ENCODE measurements at regions not wholly inside any gene's neighbourhood (a gene's known extent, or its start where the extent isn't known, plus 50 kb on each side); places are given as distances from the start of the nearest gene placed in this dataset.

DNA sequence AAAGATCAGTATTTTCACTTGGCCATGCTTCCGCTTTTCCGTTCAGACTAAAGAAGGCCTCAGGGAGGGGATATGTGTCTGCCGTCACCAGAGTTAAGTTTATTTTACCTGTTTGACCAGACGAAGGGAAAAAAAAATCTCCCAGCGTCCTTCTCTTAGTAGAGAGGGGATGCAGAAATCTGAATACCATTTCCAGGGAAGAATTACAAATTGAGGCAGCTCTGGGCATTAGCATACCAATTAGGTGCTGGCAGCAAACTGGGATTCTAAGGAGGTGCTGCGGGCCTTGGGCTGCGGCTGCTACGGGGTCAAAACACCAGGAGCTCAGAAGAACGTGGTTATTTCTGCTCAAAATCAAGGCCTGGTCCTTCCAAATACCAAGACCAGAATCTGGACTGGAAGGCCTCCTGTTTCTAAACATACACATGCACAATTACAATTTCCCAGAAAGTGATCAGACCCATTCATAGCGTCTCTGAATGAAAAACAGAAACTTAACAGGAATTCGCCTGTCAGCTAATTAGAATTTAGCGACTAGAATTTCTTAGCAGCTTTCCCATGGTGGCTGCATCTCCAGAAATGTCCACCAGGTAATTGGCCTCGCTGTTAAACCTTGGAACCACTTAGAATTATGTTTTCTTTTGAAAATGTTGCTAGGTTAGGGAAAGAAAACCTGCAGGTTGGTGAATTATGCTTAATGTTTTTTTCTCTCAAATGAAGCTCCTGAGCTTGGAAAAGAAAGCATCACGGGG is 617.0 kb downstream of the VRK1 start:
- no peak overlapping the region for H3K4me3 ChIP-seq (ENCODE audit: control insufficient read depth, low read depth, low read length)
- TF ChIP-seq CTCF (IDR thresholded peaks at IDR 0.05; ENCODE audit: control insufficient read depth, insufficient read depth, low read depth, low read length, missing control alignments): no peak
- no peak for DNase-seq (ENCODE audit: low read depth)

- no peak for DNase-seq (ENCODE audit: low read depth)
- no peak overlapping the region for H3K4me3 ChIP-seq (ENCODE audit: control insufficient read depth, low read depth, low read length)
- TF ChIP-seq CTCF (IDR thresholded peaks at IDR 0.05; ENCODE audit: control insufficient read depth, insufficient read depth, low read depth, low read length, missing control alignments): no peak
Observed at GRCh38 chr14:97414718-97415098, 617.5 kb downstream of the VRK1 start.

GRCh38 chr14:97415907-97416306 is 618.7 kb downstream of the VRK1 start:
- H3K4me3 ChIP-seq (ENCODE audit: control insufficient read depth, low read depth, low read length): no peak overlapping the region
- TF ChIP-seq CTCF (IDR thresholded peaks at IDR 0.05; ENCODE audit: control insufficient read depth, insufficient read depth, low read depth, low read length, missing control alignments): no peak
- no peak for DNase-seq (ENCODE audit: low read depth)

DNA sequence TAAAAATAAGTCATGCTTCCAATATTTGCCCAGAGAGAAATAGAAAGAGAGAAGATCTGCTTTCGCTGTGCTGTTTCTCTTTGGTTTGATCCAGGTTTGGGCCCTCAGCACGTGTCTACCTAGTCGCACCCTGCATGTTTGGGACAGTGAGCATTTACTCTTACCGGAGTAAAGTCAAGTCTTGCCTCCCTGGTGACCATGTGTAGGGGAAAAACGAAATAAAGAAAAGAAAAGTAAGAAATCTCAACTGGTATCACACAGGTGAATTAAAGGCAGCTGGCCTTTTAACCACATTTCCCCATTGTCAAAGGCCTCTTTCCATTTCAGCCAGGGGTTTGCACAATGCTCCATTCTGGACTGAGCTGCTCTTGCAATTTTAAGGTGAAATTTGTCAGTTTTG is 619.4 kb downstream of the VRK1 start:
- H3K4me3 ChIP-seq (ENCODE audit: control insufficient read depth, low read depth, low read length): no peak overlapping the region
- no peak for TF ChIP-seq CTCF (IDR thresholded peaks at IDR 0.05; ENCODE audit: control insufficient read depth, insufficient read depth, low read depth, low read length, missing control alignments)
- DNase-seq (ENCODE audit: low read depth): no peak

GRCh38 chr14:97417331-97417730 is 620.1 kb downstream of the VRK1 start:
- no peak for TF ChIP-seq CTCF (IDR thresholded peaks at IDR 0.05; ENCODE audit: control insufficient read depth, insufficient read depth, low read depth, low read length, missing control alignments)
- no peak overlapping the region for H3K4me3 ChIP-seq (ENCODE audit: control insufficient read depth, low read depth, low read length)

GRCh38 chr14:97420211-97420610 is 623.0 kb downstream of the VRK1 start:
- no peak overlapping the region for H3K4me3 ChIP-seq (ENCODE audit: control insufficient read depth, low read depth, low read length)
- no peak for DNase-seq (ENCODE audit: low read depth)
- no peak for TF ChIP-seq CTCF (IDR thresholded peaks at IDR 0.05; ENCODE audit: control insufficient read depth, insufficient read depth, low read depth, low read length, missing control alignments)

More at GRCh38 chr14:97417331-97417730, 620.1 kb downstream of the VRK1 start:
- DNase-seq (ENCODE audit: low read depth): no peak

Data from AG09309 (cell line).